ENCODE measurements at regions not wholly inside any gene's neighbourhood (a gene's known extent, or its start where the extent isn't known, plus 50 kb on each side); places are given as distances from the start of the nearest gene placed in this dataset.

DNA sequence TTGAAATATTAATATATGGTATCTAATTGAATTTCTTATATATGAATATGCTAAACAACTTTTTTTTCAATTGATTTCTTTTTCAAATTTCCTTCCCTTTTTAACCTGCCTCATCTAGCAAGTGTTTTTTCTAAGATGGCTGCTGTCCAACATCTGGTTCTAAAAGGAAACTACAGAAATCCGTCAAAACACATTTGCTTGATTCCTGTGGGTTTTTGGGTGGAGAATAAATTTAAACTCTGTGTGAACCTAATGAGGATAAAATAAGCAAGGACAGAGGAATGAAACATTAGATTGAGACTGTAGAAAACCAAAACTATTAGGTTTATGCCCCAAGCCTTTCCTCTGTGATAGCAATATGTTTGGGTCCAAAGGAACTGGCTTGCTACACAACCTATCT is 75.5 kb upstream of the STARD3NL start:
- DNase-seq, result no peak

GRCh38 chr7:38105874-38106483 is 72.1 kb upstream of the STARD3NL start:
- DNase-seq, result peak; percentile 23

DNA sequence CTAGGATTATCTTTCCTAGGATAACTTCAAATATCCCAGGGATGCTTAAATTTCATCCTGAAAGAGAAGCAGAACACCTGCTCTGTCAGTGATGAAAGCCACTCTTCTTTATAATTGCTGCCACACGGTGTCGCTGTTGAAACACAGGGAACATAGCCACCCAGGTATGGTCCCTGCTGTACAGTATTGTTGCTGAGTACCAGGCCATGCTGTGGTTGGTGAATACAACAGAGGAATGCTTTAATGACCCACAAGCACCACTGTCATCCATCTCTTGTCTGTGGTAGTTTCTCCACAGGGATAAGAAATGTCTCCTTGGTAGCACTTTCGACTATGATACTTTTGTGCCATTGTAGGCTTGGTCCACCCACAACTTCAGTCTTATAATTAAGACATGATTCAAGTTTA is 70.6 kb upstream of the STARD3NL start:
- DNase-seq, result no peak

GRCh38 chr7:38112075-38112474 is 66.0 kb upstream of the STARD3NL start:
- DNase-seq, result no peak

- DNase-seq, result no peak
Measured at GRCh38 chr7:38120076-38120475, 58.0 kb upstream of the STARD3NL start.

DNA sequence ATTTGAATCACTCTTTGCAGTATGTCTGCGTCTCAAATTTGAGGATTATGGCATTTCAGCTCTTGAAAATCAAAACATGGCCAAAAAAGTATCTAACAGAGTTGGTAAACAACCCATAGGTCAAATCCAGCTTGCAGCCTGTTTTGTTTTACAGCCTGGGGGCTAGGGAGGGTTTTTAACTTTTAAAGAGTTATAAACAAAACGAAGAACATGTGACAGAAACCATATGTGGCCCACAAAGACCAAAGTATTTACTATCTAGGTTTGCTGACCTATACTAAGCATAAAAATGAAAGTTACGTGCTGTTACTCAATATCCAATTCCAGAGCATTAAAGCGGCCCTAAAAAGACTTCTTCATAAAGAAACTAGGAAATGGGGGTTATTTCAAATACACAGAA is 55.5 kb upstream of the STARD3NL start:
- no peak for DNase-seq

GRCh38 chr7:38123494-38123893 is 54.6 kb upstream of the STARD3NL start:
- DNase-seq, result no peak

DNA sequence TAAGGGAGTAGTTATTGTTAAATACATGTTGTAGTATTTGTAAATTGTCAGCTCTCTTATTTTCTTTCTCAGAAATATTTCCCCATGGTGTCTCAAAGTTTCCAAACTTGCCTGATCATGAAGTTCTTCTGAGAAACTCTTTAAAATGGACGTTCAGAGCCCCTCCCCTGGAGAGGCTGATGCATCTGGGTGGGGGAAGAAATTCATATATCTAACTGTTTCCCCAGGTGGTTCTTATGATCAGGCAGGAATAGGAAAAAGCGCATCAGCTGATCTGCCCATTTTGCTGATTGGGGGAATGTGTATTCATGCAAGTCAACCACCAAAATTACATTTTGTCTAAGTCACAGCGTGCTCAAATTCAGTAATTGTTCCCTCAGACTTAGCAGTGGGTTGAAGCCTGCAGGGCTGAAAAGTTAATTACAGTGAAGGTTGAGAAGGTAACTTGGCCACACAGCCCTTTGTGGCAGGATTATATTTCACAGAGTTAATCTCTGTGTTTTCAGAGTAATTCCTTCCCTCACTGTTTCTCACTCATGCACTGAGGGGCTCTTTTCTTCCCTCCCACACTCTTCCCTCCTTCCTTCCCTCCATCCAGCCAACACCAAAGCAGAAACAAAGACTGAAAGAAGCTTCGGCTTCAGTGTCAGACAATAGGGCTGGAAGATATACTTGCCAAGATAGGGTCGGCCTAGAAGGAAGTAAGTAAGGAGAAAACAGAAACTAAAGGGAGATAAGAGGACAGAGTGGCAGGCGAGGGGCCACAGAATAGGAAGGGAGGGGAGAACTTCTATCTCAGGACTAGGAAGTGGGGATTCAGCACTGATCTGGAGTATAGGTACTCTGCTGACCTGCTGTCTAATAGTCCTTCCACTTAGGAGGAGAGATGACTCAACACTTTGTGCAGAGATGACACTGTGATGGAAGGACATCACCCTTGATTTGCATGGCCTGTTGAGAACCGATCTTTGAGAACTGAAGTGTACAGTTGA is 50.5 kb upstream of the STARD3NL start:
- DNase-seq, result no peak
